GM12878 (cell line): ENCODE measurements at regions not wholly inside any gene's neighbourhood (a gene's known extent, or its start where the extent isn't known, plus 50 kb on each side); places are given as distances from the start of the nearest gene placed in this dataset.
"Not testable (repeated sequence)": the region's sequence is repeated elsewhere in the genome, so short reads cannot be mapped to it uniquely, and the experiment has no call there.

Source experiments
- ATAC-seq: fragments of 200-7000 bp; cut with Tn5 transposase; 3 replicates; pipeline ENCODE4 v1.9.1; 2020; ENCODE audit warnings: mild to moderate bottlenecking, moderate library complexity
- BruUV-seq: library from RNA; stranded (reverse); fragments of 400-500 nt; replicated peaks from 2 replicates; lab custom pipeline; 2021; lab: Mats Ljungman, UMichigan
- CTCF ChIA-PET: fragments of 300-600 bp; sonication (Branson Sonifier 250); formaldehyde crosslinking; extraction: SDS; loops from one replicate; lab custom pipeline; 2021; ENCODE audit warnings: inconsistent platforms; lab: Yijun Ruan, JAX
- POLR2A ChIA-PET: fragments of 350-600 bp; formaldehyde crosslinking; extraction: SDS; loops from one replicate; lab custom pipeline; 2021; ENCODE audit warnings: inconsistent platforms; lab: Charles Lee
- RAD21 ChIA-PET: fragments of 300-600 bp; sonication (Branson Sonifier 250); formaldehyde crosslinking; loops from one replicate; lab custom pipeline; 2023; ENCODE audit warnings: antibody characterized with exemption; ENCODE audit not compliant: unreplicated experiment; lab: Charles Lee
- SMC1A ChIA-PET: fragments of 300-600 bp; sonication (Branson Sonifier 250); formaldehyde crosslinking; loops from one replicate; lab custom pipeline; 2023; ENCODE audit not compliant: unreplicated experiment, uncharacterized antibody; lab: Charles Lee
- DNase-seq: peaks from one replicate; pipeline ENCODE4 v3.0.0-alpha.2; 2011; ENCODE audit warnings: low read depth, low spot score
- FAIRE-seq: peaks from 3 replicates; lab custom pipeline; 2011; peaks lifted over from hg19 to GRCh38; lab: Jason Lieb, UNC
- H2AFZ ChIP-seq: 2 replicates; pipeline ENCODE4 v1.6.0; 2011; ENCODE audit warnings: low read depth, low read length, control low read depth; ENCODE audit not compliant: control insufficient read depth
- H3K27ac ChIP-seq: 2 replicates; pipeline ENCODE4 v1.5.1; 2011; ENCODE audit warnings: control low read depth; ENCODE audit not compliant: control insufficient read depth, insufficient read depth
- H3K27me3 ChIP-seq, 2 experiments: replicated peaks in 1 of 2; 2 replicates each; pipeline versions ENCODE4 v1.6.0 to v1.6.1; 2011; ENCODE audit warnings: low read length in 1 of 2; ENCODE audit not compliant: control insufficient read depth in 2 of 2, insufficient read depth in 2 of 2
- H3K36me3 ChIP-seq, 2 experiments: 2 replicates each; pipeline ENCODE4 v1.5.1; 2011; ENCODE audit warnings: low read length in 1 of 2; ENCODE audit not compliant: control insufficient read depth in 2 of 2, insufficient read depth in 2 of 2
- H3K4me1 ChIP-seq: 2 replicates; pipeline ENCODE4 v1.6.1; 2011; ENCODE audit warnings: mild to moderate bottlenecking, low read length, moderate library complexity, mixed read lengths; ENCODE audit not compliant: control insufficient read depth, insufficient read depth
- H3K4me2 ChIP-seq: 2 replicates; pipeline ENCODE4 v1.6.0; 2011; ENCODE audit warnings: control low read depth; ENCODE audit not compliant: control insufficient read depth, insufficient read depth
- H3K4me3 ChIP-seq: fragments of 200-600 bp; sonication (generic); 2 replicates; pipeline ENCODE4 v1.5.1; 2016
- H3K79me2 ChIP-seq: 2 replicates; pipeline ENCODE4 v1.6.0; 2011; ENCODE audit warnings: low read length; ENCODE audit not compliant: control insufficient read depth, insufficient read depth
- H3K9ac ChIP-seq: 2 replicates; pipeline ENCODE4 v1.8.0; 2011; ENCODE audit warnings: low read length, control low read depth, mixed read lengths; ENCODE audit not compliant: control insufficient read depth, insufficient read depth
- H3K9me3 ChIP-seq: replicated peaks from 3 replicates; pipeline ENCODE4 v1.5.1; 2011; ENCODE audit warnings: mild to moderate bottlenecking, low read length; ENCODE audit not compliant: control insufficient read depth, insufficient read depth
- H4K20me1 ChIP-seq: 2 replicates; pipeline ENCODE4 v1.6.0; 2011; ENCODE audit not compliant: control insufficient read depth, insufficient read depth
- HDGF ChIP-seq: fragments of 450-650 bp; IDR thresholded peaks from 2 replicates; pipeline ENCODE4 v1.6.1; 2016; ENCODE audit warnings: antibody characterized with exemption
- ZNF274 ChIP-seq: IDR thresholded peaks from one replicate; pipeline ENCODE4 v1.8.0; 2011; ENCODE audit not compliant: insufficient read length, insufficient read depth
- WGBS: methylation state at CpG from one replicate; pipeline ENCODE4 v1.1.6; 2016; ENCODE audit warnings: low lambda C conversion rate; ENCODE audit not compliant: insufficient replicate concordance, insufficient coverage; ENCODE audit errors: missing lambda C conversion rate; 5-methylcytosine and 5-hydroxymethylcytosine counted together
- in situ Hi-C: fragments of 300-500 bp; cut with MboI; formaldehyde crosslinking; loops from 9 replicates; pipeline ENCODE4 v1.14.3; 2018; ENCODE audit warnings: mixed read lengths
- intact Hi-C: fragments of 100-400 bp; cut with micrococcal nuclease; formaldehyde crosslinking; loops from one replicate; pipeline ENCODE4 v1.14.2; 2022; ENCODE audit not compliant: unreplicated experiment

DNA sequence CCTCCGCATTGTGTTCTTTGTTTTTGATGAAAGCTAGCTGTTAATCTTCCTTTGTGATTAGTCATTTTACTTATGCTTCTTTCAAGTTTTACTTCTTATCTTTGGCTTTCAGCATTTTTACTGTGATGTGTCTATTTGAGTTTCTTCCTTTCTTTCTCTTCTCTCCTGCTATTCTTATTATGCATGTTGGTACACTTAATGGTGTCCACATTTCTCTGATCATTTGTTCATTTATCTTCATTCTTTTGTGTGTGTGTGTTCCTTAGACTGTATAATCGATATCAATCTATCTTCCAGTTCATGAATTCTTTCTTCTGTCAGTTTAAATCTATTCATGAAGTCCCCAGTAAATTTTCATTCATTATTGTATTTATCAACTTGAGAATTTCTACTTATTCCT lies 1650.3 kb downstream of the BRINP3 start:
- no peaks in the 10 kb centered on the region for H3K9me3 ChIP-seq
- H4K20me1 ChIP-seq, result no peaks in the 10 kb centered on the region
- ChIA-PET SMC1A (no interaction called here), POLR2A (no interaction called here), CTCF (no interaction called here), RAD21 (no interaction called here)
- H3K27ac ChIP-seq, result no peak overlapping the region
- in situ Hi-C loops, result no loop called here
- H3K4me1 ChIP-seq, result no peaks in the 10 kb centered on the region
- H3K79me2 ChIP-seq, result no peaks in the 10 kb centered on the region
- FAIRE-seq (no peak), ATAC-seq (no peak), DNase-seq (no peak)
- TF ChIP-seq HDGF (no peak), ZNF274 (no peak)
- H3K4me3 ChIP-seq, result no peak overlapping the region
- no peak overlapping the region for H3K4me2 ChIP-seq
- 18% methylated on average over 2 of the region's 2 CpGs for WGBS
- no TSS peak for BruUV-seq
- no peaks in the 10 kb centered on the region for H3K27me3 ChIP-seq
- H2AFZ ChIP-seq, result no peak overlapping the region
- intact Hi-C loops, result no loop called here
- H3K9ac ChIP-seq, result no peak overlapping the region
- no peaks in the 10 kb centered on the region for H3K36me3 ChIP-seq

DNA sequence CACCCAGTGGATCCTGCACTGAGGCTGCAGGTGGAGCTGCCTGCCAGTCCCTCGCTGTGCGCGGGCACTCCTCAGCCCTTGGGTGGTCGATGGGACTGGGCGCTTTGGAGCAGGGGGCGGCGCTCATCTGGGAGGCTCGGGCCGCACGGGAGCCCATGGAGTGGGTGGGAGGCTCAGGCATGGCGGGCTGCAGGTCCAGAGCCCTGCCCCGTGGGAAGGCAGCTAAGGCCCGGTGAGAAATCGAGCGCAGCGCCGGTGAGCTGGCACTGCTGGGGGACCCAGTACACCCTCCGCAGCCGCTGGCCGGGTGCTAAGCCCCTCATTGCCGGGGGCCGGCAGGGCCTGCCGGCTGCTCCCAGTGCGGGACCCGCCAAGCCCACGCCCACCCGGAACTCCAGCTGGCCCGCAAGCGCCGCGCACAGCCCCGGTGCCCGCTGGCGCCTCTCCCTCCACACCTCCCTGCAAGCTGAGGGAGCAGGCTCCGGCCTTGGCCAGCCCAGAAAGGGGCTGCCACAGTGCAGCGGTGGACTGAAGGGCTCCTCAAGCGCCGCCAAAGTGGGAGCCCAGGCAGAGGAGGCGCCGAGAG lies 1636.5 kb downstream of the BRINP3 start:
- in situ Hi-C loops, result not testable (repeated sequence)

More for the DNA sequence above, 1636.5 kb downstream of the BRINP3 start:
- WGBS, result 79% methylated on average over 33 of the region's 40 CpGs
- H3K9ac ChIP-seq, RAD21 ChIA-PET, H3K36me3 ChIP-seq, H3K4me2 ChIP-seq, BruUV-seq, ATAC-seq, H3K9me3 ChIP-seq, H2AFZ ChIP-seq, POLR2A ChIA-PET, intact Hi-C loops, SMC1A ChIA-PET, H3K27me3 ChIP-seq, H4K20me1 ChIP-seq, DNase-seq, H3K27ac ChIP-seq, H3K79me2 ChIP-seq, H3K4me1 ChIP-seq, H3K4me3 ChIP-seq, FAIRE-seq: not testable (repeated sequence)
- CTCF ChIA-PET, result interaction anchor here (1.0 kb wide), 1 partner anchor 16 kb away, joined by 3 read pairs; no protein-coding TSS in a partner anchor
